ENCODE measurements at regions not wholly inside any gene's neighbourhood (a gene's known extent, or its start where the extent isn't known, plus 50 kb on each side); places are given as distances from the start of the nearest gene placed in this dataset.

GRCh38 chr3:180250172-180250571 lies 213.4 kb upstream of the PEX5L start:
- H3K27ac ChIP-seq (ENCODE audit: low read depth) = no peak overlapping the region
- peaks cover under 1% of the 10 kb centered on the region; the same call in 1 of the 3 replicates for H3K9me3 Mint-ChIP-seq
- H3K36me3 Mint-ChIP-seq (ENCODE audit: low read depth) = peaks cover 2% of the 10 kb centered on the region; the same call in 2 of the 3 replicates
- H3K4me2 ChIP-seq = no peak overlapping the region
- H2AFZ ChIP-seq = peak overlapping the region; percentile 34; the same call in 1 of the 2 replicates
- H3K4me3 Mint-ChIP-seq = no peak overlapping the region
- no peaks in the 10 kb centered on the region for H3K79me2 ChIP-seq (replicated peaks; ENCODE audit: insufficient read depth)
- no peaks in the 10 kb centered on the region for H3K27me3 Mint-ChIP-seq (ENCODE audit: insufficient read depth, low read depth, poor library complexity)
- H3F3A ChIP-seq (replicated peaks; ENCODE audit: low read depth) = no peaks in the 10 kb centered on the region
- H3K36me3 ChIP-seq (ENCODE audit: insufficient read depth) = no peaks in the 10 kb centered on the region
- H4K20me1 ChIP-seq (replicated peaks; ENCODE audit: insufficient read depth) = no peaks in the 10 kb centered on the region
- TF ChIP-seq CREB1 (CRISPR knock-in tag; IDR thresholded peaks at IDR 0.05; ENCODE audit: low read depth) = no peak
- TF ChIP-seq EZH2phosphoT487 (IDR thresholded peaks at IDR 0.05; ENCODE audit: unreplicated experiment) = no peak
- TF ChIP-seq POLR2AphosphoS5 (IDR thresholded peaks at IDR 0.05; ENCODE audit: low read depth) = no peak
- TF ChIP-seq CTCF (conservative IDR thresholded peaks at IDR 0.05; ENCODE audit: low read depth in 2 of 2) = no peak
- TF ChIP-seq REST (IDR thresholded peaks at IDR 0.05; ENCODE audit: unreplicated experiment) = no peak
- TF ChIP-seq STAT1 (IDR thresholded peaks at IDR 0.05; ENCODE audit: unreplicated experiment) = no peak
- no peak for TF ChIP-seq ZNF462 (CRISPR knock-in tag; IDR thresholded peaks at IDR 0.05)
- no peak for TF ChIP-seq ETS1 (IDR thresholded peaks at IDR 0.05)
- TF ChIP-seq JUNB (IDR thresholded peaks at IDR 0.05; ENCODE audit: unreplicated experiment) = no peak
- no peak for TF ChIP-seq ZNF331 (CRISPR knock-in tag; IDR thresholded peaks at IDR 0.05; ENCODE audit: low read depth)
- no peak for TF ChIP-seq ZNF114 (CRISPR knock-in tag; IDR thresholded peaks at IDR 0.05)
- TF ChIP-seq NANOG (IDR thresholded peaks at IDR 0.05; ENCODE audit: borderline replicate concordance) = no peak
- no peak for TF ChIP-seq EZH2 (IDR thresholded peaks at IDR 0.05; ENCODE audit: low read depth, unreplicated experiment)
- ATAC-seq (no peak), DNase-seq (ENCODE audit: low spot score) (no peak)
- H3K4me1 Mint-ChIP-seq = peaks cover 13% of the 10 kb centered on the region
- H3K27ac Mint-ChIP-seq = no peak overlapping the region
- no peaks in the 10 kb centered on the region for H3K27me3 ChIP-seq (ENCODE audit: insufficient read depth)
- no peaks in the 10 kb centered on the region for H3K9me2 ChIP-seq (ENCODE audit: insufficient read depth)
- peaks cover 22% of the 10 kb centered on the region for H3K4me1 ChIP-seq (ENCODE audit: insufficient read depth)
- H3K4me3 ChIP-seq = no peak overlapping the region

Data from GM23338 (cell line).